Neural cell (in vitro differentiated cells): ENCODE measurements at regions not wholly inside any gene's neighbourhood (a gene's known extent, or its start where the extent isn't known, plus 50 kb on each side); places are given as distances from the start of the nearest gene placed in this dataset.

Experiments
- H2AFZ ChIP-seq: fragments of 200-600, 300-800 bp; sonication (generic), shearing (Covaris generic); 2 replicates; pipeline ENCODE4 v1.6.0; 2014; ENCODE audit warnings: low read depth, mild to moderate bottlenecking, antibody characterized with exemption, low read length, moderate library complexity
- H3F3A ChIP-seq: fragments of 200-600 bp; shearing (Covaris generic); 2 replicates; pipeline ENCODE4 v1.6.1; 2016; ENCODE audit warnings: mild to moderate bottlenecking, moderate library complexity, mixed read lengths, antibody characterized with exemption, low read length; ENCODE audit not compliant: insufficient read depth, poor library complexity, severe bottlenecking
- H3K27ac ChIP-seq: fragments of 200-600, 300-800 bp; sonication (generic), shearing (Covaris generic); 2 replicates; pipeline ENCODE4 v1.5.1; 2014; ENCODE audit warnings: mild to moderate bottlenecking, low read length, moderate library complexity
- H3K27me3 ChIP-seq: fragments of 300-800, 200-600 bp; sonication (generic), shearing (Covaris generic); 2 replicates; pipeline ENCODE4 v1.6.0; 2014; ENCODE audit warnings: mild to moderate bottlenecking, low read depth, low read length, moderate library complexity; ENCODE audit not compliant: insufficient read depth
- H3K36me3 ChIP-seq: fragments of 300-800, 200-600 bp; sonication (generic), shearing (Covaris generic); 2 replicates; pipeline ENCODE4 v1.5.1; 2014; ENCODE audit warnings: mild to moderate bottlenecking, antibody characterized with exemption, low read length, moderate library complexity; ENCODE audit not compliant: insufficient read depth
- H3K4me2 ChIP-seq: fragments of 300-800, 200-600 bp; sonication (generic), shearing (Covaris generic); 2 replicates; pipeline ENCODE4 v1.6.0; 2014; ENCODE audit warnings: mild to moderate bottlenecking, low read length
- H3K4me3 ChIP-seq: fragments of 300-800, 200-600 bp; sonication (generic), shearing (Covaris generic); 2 replicates; pipeline ENCODE4 v1.5.1; 2014; ENCODE audit warnings: mild to moderate bottlenecking, low read length, moderate library complexity
- H3K79me2 ChIP-seq: fragments of 200-600 bp; shearing (Covaris generic); replicated peaks from 2 replicates; pipeline ENCODE4 v1.6.0; 2014; ENCODE audit warnings: mild to moderate bottlenecking, low read length, moderate library complexity; ENCODE audit not compliant: insufficient read depth
- H3K9ac ChIP-seq: fragments of 300-800, 200-600 bp; sonication (generic), shearing (Covaris generic); 2 replicates; pipeline ENCODE4 v1.6.1; 2016; ENCODE audit warnings: mild to moderate bottlenecking, low read length, mixed read lengths
- H3K9me2 ChIP-seq: fragments of 200-600 bp; shearing (Covaris generic); 2 replicates; pipeline ENCODE4 v1.6.1; 2016; ENCODE audit warnings: mild to moderate bottlenecking, low read length, mixed read lengths; ENCODE audit not compliant: insufficient read depth
- H3K9me3 ChIP-seq: fragments of 200-600, 300-800 bp; sonication (generic), shearing (Covaris generic); 2 replicates; pipeline ENCODE4 v1.6.1; 2016; ENCODE audit warnings: mild to moderate bottlenecking, mixed run types, low read length, moderate library complexity, mixed read lengths
- H4K20me1 ChIP-seq: fragments of 200-600 bp; shearing (Covaris generic); 2 replicates; pipeline ENCODE4 v1.6.1; 2016; ENCODE audit warnings: mild to moderate bottlenecking, mixed run types; ENCODE audit not compliant: insufficient read depth
- EP300 ChIP-seq: fragments of 450-650 bp; conservative IDR thresholded peaks from 2 replicates; pipeline ENCODE4 v1.6.1; 2014; ENCODE audit warnings: antibody characterized with exemption, mild to moderate bottlenecking, moderate library complexity; ENCODE audit not compliant: poor library complexity, severe bottlenecking
- EZH2 ChIP-seq: fragments of 200-600, 300-800 bp; shearing (Covaris generic), sonication (generic); IDR thresholded peaks from 2 replicates; pipeline ENCODE4 v1.6.1; 2014; ENCODE audit warnings: antibody characterized with exemption, low read length, borderline replicate concordance, mild to moderate bottlenecking; ENCODE audit not compliant: insufficient read depth, poor library complexity, severe bottlenecking
- MXI1 ChIP-seq: fragments of 450-650 bp; conservative IDR thresholded peaks from 2 replicates; pipeline ENCODE4 v1.6.1; 2014; ENCODE audit warnings: antibody characterized with exemption, mild to moderate bottlenecking; ENCODE audit not compliant: poor library complexity, severe bottlenecking
- POLR2AphosphoS5 ChIP-seq: IDR thresholded peaks from 2 replicates; pipeline ENCODE4 v1.6.1; 2012
- RAD21 ChIP-seq: fragments of 450-650 bp; conservative IDR thresholded peaks from 2 replicates; pipeline ENCODE4 v1.6.1; 2014; ENCODE audit warnings: antibody characterized with exemption, mild to moderate bottlenecking, moderate library complexity
- SMC3 ChIP-seq: fragments of 450-650 bp; conservative IDR thresholded peaks from 2 replicates; pipeline ENCODE4 v1.6.1; 2014; ENCODE audit warnings: antibody characterized with exemption, mild to moderate bottlenecking, moderate library complexity; ENCODE audit not compliant: poor library complexity
- TAF1 ChIP-seq: IDR thresholded peaks from 2 replicates; pipeline ENCODE4 v1.6.1; 2012; ENCODE audit warnings: low read depth
- TF ChIP-seq, protein P1 (sequence below): fragments of 450-650 bp; IDR thresholded peaks from 2 replicates; pipeline ENCODE4 v1.5.1; 2014; ENCODE audit warnings: antibody characterized with exemption, mild to moderate bottlenecking, moderate library complexity; ENCODE audit not compliant: poor library complexity, severe bottlenecking
- TF ChIP-seq, protein P2 (sequence below): IDR thresholded peaks from 2 replicates; pipeline ENCODE4 v1.6.1; 2012; ENCODE audit warnings: borderline replicate concordance

DNA sequence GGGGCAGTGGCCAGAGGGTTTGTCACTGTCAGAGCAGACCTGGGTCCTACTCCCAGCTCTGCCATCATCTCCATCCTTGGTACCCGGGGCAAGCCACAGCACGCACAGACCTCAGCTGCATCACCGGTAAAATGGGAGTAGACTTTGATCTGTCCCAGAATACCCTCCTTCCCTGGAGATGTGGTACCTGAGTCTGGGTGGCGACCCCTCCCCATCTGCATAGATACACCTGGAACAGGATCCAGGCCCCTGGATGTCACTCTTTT lies 64.0 kb downstream of the ZFP36L2 start:
- H3K27ac ChIP-seq = no peak overlapping the region
- no peak overlapping the region for H3K9ac ChIP-seq
- H3K4me3 ChIP-seq = no peak overlapping the region
- no peaks in the 10 kb centered on the region for H3K9me2 ChIP-seq
- H3K36me3 ChIP-seq = no peaks in the 10 kb centered on the region
- no peaks in the 10 kb centered on the region for H3F3A ChIP-seq
- no peaks in the 10 kb centered on the region for H4K20me1 ChIP-seq
- no peak overlapping the region for H3K4me2 ChIP-seq
- H3K79me2 ChIP-seq = no peaks in the 10 kb centered on the region
- TF ChIP-seq POLR2AphosphoS5 = no peak
- TF ChIP-seq TAF1 = no peak
- no peak for TF ChIP-seq RAD21
- TF ChIP-seq EP300 = no peak
- TF ChIP-seq, protein P1, sequence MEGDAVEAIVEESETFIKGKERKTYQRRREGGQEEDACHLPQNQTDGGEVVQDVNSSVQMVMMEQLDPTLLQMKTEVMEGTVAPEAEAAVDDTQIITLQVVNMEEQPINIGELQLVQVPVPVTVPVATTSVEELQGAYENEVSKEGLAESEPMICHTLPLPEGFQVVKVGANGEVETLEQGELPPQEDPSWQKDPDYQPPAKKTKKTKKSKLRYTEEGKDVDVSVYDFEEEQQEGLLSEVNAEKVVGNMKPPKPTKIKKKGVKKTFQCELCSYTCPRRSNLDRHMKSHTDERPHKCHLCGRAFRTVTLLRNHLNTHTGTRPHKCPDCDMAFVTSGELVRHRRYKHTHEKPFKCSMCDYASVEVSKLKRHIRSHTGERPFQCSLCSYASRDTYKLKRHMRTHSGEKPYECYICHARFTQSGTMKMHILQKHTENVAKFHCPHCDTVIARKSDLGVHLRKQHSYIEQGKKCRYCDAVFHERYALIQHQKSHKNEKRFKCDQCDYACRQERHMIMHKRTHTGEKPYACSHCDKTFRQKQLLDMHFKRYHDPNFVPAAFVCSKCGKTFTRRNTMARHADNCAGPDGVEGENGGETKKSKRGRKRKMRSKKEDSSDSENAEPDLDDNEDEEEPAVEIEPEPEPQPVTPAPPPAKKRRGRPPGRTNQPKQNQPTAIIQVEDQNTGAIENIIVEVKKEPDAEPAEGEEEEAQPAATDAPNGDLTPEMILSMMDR = no peak
- no peak for TF ChIP-seq EZH2
- no peak for TF ChIP-seq SMC3
- TF ChIP-seq MXI1 = no peak
- TF ChIP-seq, protein P2, sequence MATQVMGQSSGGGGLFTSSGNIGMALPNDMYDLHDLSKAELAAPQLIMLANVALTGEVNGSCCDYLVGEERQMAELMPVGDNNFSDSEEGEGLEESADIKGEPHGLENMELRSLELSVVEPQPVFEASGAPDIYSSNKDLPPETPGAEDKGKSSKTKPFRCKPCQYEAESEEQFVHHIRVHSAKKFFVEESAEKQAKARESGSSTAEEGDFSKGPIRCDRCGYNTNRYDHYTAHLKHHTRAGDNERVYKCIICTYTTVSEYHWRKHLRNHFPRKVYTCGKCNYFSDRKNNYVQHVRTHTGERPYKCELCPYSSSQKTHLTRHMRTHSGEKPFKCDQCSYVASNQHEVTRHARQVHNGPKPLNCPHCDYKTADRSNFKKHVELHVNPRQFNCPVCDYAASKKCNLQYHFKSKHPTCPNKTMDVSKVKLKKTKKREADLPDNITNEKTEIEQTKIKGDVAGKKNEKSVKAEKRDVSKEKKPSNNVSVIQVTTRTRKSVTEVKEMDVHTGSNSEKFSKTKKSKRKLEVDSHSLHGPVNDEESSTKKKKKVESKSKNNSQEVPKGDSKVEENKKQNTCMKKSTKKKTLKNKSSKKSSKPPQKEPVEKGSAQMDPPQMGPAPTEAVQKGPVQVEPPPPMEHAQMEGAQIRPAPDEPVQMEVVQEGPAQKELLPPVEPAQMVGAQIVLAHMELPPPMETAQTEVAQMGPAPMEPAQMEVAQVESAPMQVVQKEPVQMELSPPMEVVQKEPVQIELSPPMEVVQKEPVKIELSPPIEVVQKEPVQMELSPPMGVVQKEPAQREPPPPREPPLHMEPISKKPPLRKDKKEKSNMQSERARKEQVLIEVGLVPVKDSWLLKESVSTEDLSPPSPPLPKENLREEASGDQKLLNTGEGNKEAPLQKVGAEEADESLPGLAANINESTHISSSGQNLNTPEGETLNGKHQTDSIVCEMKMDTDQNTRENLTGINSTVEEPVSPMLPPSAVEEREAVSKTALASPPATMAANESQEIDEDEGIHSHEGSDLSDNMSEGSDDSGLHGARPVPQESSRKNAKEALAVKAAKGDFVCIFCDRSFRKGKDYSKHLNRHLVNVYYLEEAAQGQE = no peak
- no peaks in the 10 kb centered on the region for H3K9me3 ChIP-seq
- H3K27me3 ChIP-seq = no peaks in the 10 kb centered on the region
- H2AFZ ChIP-seq = no peak overlapping the region

DNA sequence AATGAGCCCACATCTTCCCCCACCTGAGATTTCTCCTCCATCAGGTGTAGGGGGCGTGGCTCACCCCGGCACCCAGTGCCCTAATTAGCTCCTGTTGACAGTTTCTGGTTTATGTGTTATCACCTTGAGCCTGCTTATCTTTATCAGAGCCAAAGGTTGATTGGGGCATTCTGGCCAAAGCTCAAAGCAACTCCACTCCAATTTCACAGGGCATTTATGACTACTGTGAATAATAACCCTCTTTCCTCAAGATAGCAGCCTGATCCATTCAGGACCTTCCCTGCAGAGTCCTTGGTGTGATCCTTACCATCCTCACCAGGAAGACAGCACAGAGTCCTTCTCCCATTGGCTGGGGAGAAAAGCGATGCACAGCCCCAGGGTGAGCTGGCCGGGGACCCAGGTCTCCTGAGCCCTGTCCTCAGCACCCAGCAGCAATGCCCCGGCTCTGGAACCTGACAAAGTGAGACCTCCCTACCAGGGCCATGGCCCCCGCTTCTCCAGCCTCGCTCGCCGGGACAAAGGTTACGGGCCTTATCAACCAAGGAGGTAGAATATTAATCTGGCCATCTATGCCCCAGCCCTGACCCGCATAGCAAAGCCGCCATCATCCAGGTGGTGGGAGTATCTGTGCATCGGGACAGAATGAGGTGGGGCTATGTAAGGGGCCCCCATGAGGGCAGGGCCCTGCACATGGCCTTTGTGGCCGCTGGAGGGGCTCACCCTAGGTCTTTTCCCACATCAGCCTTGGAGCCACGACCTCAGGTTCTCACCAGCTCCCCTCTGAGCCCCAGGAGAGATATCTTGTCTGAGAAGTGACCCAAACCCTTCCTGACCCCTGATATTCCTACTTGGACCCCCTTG lies 64.5 kb downstream of the ZFP36L2 start:
- Histone ChIP-seq H3K27ac (no peak overlapping the region), H3K9me2 (no peaks in the 10 kb centered on the region), H3K4me2 (no peak overlapping the region), H3F3A (no peaks in the 10 kb centered on the region), H2AFZ (no peak overlapping the region), H3K36me3 (no peaks in the 10 kb centered on the region), H3K79me2 (no peaks in the 10 kb centered on the region), H4K20me1 (no peaks in the 10 kb centered on the region), H3K27me3 (no peaks in the 10 kb centered on the region), H3K9me3 (no peaks in the 10 kb centered on the region), H3K4me3 (no peak overlapping the region), H3K9ac (no peak overlapping the region)
- TF ChIP-seq SMC3 (no peak), MXI1 (no peak), POLR2AphosphoS5 (no peak)
